KOPT-K1 (cell line): ENCODE measurements at regions not wholly inside any gene's neighbourhood (a gene's known extent, or its start where the extent isn't known, plus 50 kb on each side); places are given as distances from the start of the nearest gene placed in this dataset.
"Not testable (repeated sequence)": the region's sequence is repeated elsewhere in the genome, so short reads cannot be mapped to it uniquely, and the experiment has no call there.

ENCODE experiments used
- H3K27ac ChIP-seq: fragments of 200-600 bp; sonication (generic); 2 replicates; pipeline ENCODE4 v1.5.1; 2016; ENCODE audit warnings: antibody characterized with exemption, mild to moderate bottlenecking, low read depth, low read length; ENCODE audit not compliant: poor library complexity, severe bottlenecking
- H3K36me3 ChIP-seq: fragments of 200-600 bp; sonication (generic); 2 replicates; pipeline ENCODE4 v1.5.1; 2017; ENCODE audit warnings: antibody characterized with exemption, mild to moderate bottlenecking, low read length, moderate library complexity; ENCODE audit not compliant: insufficient read depth
- H3K9me3 ChIP-seq: fragments of 200-600 bp; sonication (generic); 2 replicates; pipeline ENCODE4 v1.5.1; 2017; ENCODE audit warnings: antibody characterized with exemption, low read length, mild to moderate bottlenecking; ENCODE audit not compliant: insufficient read depth, poor library complexity, severe bottlenecking

GRCh38 chr20:29753426-29753746, 1504.1 kb upstream of the DEFB115 start:
- H3K9me3 ChIP-seq: peaks cover 12% of the 10 kb centered on the region

DNA sequence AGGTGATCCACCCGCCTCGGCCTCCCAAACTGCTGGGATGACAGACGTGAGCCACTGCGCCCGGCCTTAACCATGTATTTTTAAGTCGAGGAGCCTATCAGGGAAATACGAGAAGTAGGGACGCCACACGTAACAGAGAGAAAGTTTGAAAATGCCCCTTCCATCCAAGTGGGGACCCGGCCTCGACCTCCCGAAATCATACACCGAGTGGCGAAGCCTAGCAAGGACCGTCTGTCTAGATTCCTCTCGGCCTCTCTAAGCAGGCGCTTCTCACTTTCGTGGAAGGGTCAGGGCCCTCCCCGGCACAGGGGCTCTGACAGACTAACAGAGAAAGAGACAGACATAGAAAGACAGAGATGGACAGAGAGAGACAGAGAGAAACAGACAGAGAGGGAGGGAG, 1503.6 kb upstream of the DEFB115 start:
- peaks cover 12% of the 10 kb centered on the region for H3K9me3 ChIP-seq

More at GRCh38 chr20:29753426-29753746, 1504.1 kb upstream of the DEFB115 start:
- not testable (repeated sequence) for H3K36me3 ChIP-seq, H3K27ac ChIP-seq

DNA sequence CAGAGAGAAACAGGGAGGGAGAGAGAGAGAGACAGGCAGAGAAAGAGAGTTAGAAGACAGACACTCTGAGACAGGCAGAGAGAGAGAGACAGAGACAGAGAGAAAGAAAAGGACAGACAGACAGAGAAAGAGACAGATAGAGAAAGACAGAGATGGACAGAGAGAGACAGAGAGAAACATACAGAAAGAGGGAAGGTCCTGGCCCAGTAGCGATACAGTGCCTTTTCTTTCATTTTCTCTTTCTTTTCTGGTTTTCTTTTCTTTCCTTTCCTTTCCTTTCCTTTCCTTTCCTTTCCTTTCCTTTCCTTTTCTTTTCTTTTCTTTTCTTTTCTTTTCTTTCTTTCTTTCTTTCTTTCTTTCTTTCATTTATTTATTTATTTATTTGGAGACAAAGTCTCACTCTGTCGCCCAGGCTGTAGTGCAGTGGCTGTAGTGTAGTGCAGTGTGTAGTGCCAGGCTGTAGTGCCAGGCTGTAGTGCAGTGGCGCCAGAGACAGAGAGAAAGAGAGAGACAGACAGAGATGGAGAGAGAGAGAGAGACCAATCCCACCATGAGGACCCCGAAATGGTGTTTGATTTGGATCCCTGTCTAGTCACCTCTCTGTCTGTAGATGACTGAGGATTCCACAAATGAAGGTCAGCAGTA, 1501.5 kb upstream of the DEFB115 start:
- not testable (repeated sequence) for H3K36me3 ChIP-seq, H3K27ac ChIP-seq, H3K9me3 ChIP-seq

More for the DNA sequence above, 1503.6 kb upstream of the DEFB115 start:
- not testable (repeated sequence) for H3K27ac ChIP-seq, H3K36me3 ChIP-seq

- Histone ChIP-seq H3K36me3 (no peaks in the 10 kb centered on the region), H3K27ac (no peak overlapping the region), H3K9me3 (peaks cover 5% of the 10 kb centered on the region)
These were observed 1500.8 kb upstream of the DEFB115 start for GRCh38 chr20:29756664-29757063.

GRCh38 chr20:29761621-29762385, 1495.7 kb upstream of the DEFB115 start:
- not testable (repeated sequence) for H3K9me3 ChIP-seq, H3K36me3 ChIP-seq, H3K27ac ChIP-seq

DNA sequence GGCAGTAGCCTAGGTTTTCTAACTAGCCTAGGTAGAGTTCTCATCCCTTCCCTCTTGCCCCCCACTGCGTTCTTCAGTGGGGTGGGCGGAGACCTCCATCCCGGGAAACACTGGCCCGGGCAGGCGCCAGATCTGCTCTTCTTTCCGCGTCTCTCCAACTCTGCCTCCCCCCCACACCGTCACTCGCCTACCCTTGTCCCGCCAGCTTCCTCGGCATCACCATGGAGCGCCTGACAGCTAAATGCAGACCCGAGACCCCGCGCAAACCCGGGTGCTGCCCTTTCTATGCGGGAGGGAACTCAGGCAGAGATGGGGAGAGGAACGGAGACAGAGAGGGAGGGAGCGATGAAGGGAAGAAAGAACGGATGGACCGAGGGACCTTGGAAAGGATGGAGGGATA, 1494.8 kb upstream of the DEFB115 start:
- Histone ChIP-seq H3K36me3 (no peaks in the 10 kb centered on the region), H3K27ac (no peak overlapping the region), H3K9me3 (peaks cover 8% of the 10 kb centered on the region)

GRCh38 chr20:29763821-29764511, 1493.5 kb upstream of the DEFB115 start:
- H3K36me3 ChIP-seq: no peaks in the 10 kb centered on the region
- no peak overlapping the region for H3K27ac ChIP-seq
- peaks cover 8% of the 10 kb centered on the region for H3K9me3 ChIP-seq

- H3K27ac ChIP-seq, H3K36me3 ChIP-seq, H3K9me3 ChIP-seq: not testable (repeated sequence)
These were observed 1492.4 kb upstream of the DEFB115 start for GRCh38 chr20:29764922-29765610.

DNA sequence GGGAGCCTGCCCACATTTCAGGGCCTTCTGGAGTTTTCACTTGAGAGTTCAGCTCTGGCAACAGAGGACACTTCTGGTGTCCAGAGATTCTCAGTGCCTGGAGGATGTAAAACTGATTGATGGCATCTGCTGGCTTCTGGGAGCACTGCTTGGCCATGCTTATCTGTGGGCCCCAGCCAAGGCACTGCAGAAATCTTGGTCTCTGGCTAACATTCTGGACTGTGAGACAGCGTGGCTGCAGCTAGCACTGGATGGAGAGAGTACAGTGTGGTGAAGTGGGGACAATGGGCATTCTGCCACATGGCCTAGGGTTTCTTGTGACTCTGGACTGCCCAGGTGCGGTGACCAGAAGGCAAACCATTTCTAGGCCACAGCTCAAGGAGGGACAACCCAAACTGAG, 1479.4 kb upstream of the DEFB115 start:
- H3K9me3 ChIP-seq, H3K36me3 ChIP-seq, H3K27ac ChIP-seq: not testable (repeated sequence)

DNA sequence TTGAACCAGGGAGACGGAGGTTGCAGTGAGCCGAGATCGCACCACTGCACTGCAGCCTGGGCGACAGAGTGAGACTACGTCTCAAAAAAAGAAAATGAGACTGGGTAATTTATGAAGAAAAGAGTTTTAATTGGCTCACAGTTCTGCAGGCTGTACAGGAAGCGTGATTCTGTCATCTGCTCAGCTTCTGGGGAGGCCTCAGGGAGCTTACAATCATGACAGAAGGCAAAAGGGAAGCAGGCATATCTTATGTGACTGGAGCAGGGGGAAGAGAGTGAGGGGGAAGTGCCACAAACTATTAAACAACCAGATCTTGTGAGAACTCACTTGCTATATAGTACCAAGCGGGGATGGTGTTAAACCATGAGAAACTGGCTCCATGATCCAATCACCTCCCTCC, 1476.2 kb upstream of the DEFB115 start:
- peaks cover 15% of the 10 kb centered on the region for H3K9me3 ChIP-seq
- H3K36me3 ChIP-seq, H3K27ac ChIP-seq: not testable (repeated sequence)

- H3K36me3 ChIP-seq, H3K27ac ChIP-seq: not testable (repeated sequence)
- H3K9me3 ChIP-seq: peaks cover 20% of the 10 kb centered on the region
These were observed 1475.6 kb upstream of the DEFB115 start for GRCh38 chr20:29781891-29782290.

DNA sequence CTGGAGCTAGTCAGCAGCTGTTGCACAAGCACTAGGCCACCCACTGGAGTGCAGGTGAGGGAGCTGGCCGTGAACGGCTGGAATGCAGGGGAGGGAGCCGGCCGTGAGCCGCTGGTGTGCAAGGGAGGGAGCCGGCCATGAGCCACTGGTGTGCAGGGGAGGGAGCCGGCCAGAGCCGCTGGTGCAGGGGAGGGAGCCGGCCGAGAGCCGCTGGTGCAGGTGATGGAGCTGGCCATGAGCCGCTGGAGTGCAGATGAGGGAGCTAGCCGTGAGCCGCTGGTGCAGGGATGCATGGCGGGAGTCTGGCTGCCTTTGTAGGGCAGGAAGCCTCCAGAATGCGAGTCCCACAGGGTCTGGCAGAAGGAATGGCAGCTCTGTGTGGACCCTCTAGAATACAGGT, 1470.0 kb upstream of the DEFB115 start:
- not testable (repeated sequence) for H3K36me3 ChIP-seq, H3K27ac ChIP-seq
- H3K9me3 ChIP-seq: peaks cover 26% of the 10 kb centered on the region

DNA sequence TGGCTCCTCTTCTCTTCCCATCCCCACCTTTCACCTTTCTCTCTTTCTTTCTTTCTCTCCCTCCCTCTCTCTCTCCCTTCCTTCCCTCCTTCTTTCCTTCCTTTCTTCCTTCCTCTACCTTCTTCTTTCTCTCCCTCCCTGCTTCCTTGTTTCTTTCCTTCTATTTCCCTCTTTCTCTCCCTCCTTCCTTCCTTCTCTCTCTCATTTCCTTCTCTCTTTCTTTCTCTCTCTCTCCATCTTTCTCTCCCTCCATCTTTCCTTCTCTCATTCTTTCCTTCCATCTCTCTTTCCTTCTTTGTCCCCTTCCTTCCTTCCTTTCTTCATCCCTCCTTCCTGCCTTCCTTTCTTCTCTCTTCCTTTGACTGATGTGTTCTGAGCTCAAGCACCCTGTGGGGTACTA, 1467.0 kb upstream of the DEFB115 start:
- H3K9me3 ChIP-seq: peaks cover 20% of the 10 kb centered on the region
- H3K27ac ChIP-seq: no peak overlapping the region
- no peaks in the 10 kb centered on the region for H3K36me3 ChIP-seq

DNA sequence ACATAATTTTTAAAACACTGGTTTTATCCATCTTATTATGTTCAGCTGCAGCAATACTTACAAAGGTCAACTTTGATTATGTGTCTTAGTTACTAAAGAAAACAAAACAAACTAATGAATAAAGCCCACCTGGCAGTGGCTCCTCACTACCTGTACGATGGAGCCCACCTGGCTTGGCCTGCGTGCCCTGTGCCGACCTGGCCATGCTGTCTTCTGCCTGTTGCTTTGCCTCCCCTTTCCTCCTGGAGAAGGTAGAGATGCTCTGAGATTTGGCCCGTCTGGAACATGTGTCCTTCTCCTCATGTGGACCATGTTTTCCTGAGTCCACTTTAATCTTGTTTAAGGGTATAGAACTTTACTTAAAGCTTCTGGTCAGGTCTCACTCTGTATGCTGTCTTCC, 1426.0 kb upstream of the DEFB115 start:
- H3K9me3 ChIP-seq, H3K27ac ChIP-seq, H3K36me3 ChIP-seq: not testable (repeated sequence)

GRCh38 chr20:29868014-29868413, 1389.5 kb upstream of the DEFB115 start:
- H3K36me3 ChIP-seq, H3K9me3 ChIP-seq, H3K27ac ChIP-seq: not testable (repeated sequence)
